CD14-positive monocyte (primary cell): ENCODE measurements at regions not wholly inside any gene's neighbourhood (a gene's known extent, or its start where the extent isn't known, plus 50 kb on each side); places are given as distances from the start of the nearest gene placed in this dataset.
"Not testable (repeated sequence)": the region's sequence is repeated elsewhere in the genome, so short reads cannot be mapped to it uniquely, and the experiment has no call there.

Experiments
- DNase-seq, 3 donors: peaks; one replicate each; pipeline ENCODE4 v3.0.0-alpha.2; 2011 to 2022
- H2AFZ ChIP-seq: 2 replicates; pipeline ENCODE4 v1.6.0; 2012; ENCODE audit warnings: mild to moderate bottlenecking, low read depth, low read length, inconsistent platforms; ENCODE audit not compliant: insufficient read depth, poor library complexity, severe bottlenecking
- H3K27ac ChIP-seq, 2 donors: 1 replicate in 1 of 2; 2 replicates in 1 of 2; pipeline ENCODE4 v1.5.1; 2012 to 2013; ENCODE audit warnings: low read length in 2 of 2, control low read depth in 1 of 2, inconsistent platforms in 1 of 2, low read depth in 1 of 2, mild to moderate bottlenecking in 1 of 2
- H3K27me3 ChIP-seq, 2 donors: one replicate each; pipeline versions ENCODE4 v1.6.0 to v1.6.1; 2011 to 2013; ENCODE audit warnings: low read length in 2 of 2; ENCODE audit not compliant: control insufficient read depth in 2 of 2, insufficient read depth in 2 of 2
- H3K36me3 ChIP-seq, 2 donors: replicated peaks in 1 of 2; 1 replicate in 1 of 2; 2 replicates in 1 of 2; pipeline versions ENCODE4 v1.5.1 to v1.6.1; 2012 to 2013; ENCODE audit warnings: low read length in 2 of 2, control low read depth in 1 of 2, inconsistent platforms in 1 of 2, mild to moderate bottlenecking in 1 of 2; ENCODE audit not compliant: insufficient read depth in 2 of 2, control insufficient read depth in 1 of 2
- H3K4me1 ChIP-seq, 2 donors: 1 replicate in 1 of 2; 2 replicates in 1 of 2; pipeline versions ENCODE4 v1.5.1 to v1.6.1; 2012 to 2013; ENCODE audit warnings: low read length in 2 of 2, control low read depth in 1 of 2, inconsistent platforms in 1 of 2, mild to moderate bottlenecking in 1 of 2, moderate library complexity in 1 of 2; ENCODE audit not compliant: insufficient read depth in 2 of 2, control insufficient read depth in 1 of 2
- H3K4me2 ChIP-seq: replicated peaks from 2 replicates; pipeline ENCODE3; 2012; ENCODE audit warnings: low read length, moderate library complexity, mild to moderate bottlenecking; ENCODE audit not compliant: poor library complexity, severe bottlenecking; ENCODE audit errors: extremely low read depth
- H3K4me3 ChIP-seq, 3 experiments: fragments of 200-600 bp in 1 of 3; sonication (generic) in 1 of 3; replicated peaks in 1 of 3; 1 replicate in 2 of 3; 2 replicates in 1 of 3; pipeline ENCODE4 v1.5.1; 2011 to 2013; ENCODE audit warnings: low read length in 3 of 3, mild to moderate bottlenecking in 3 of 3, control low read depth in 2 of 3, low read depth in 2 of 3, inconsistent platforms in 1 of 3, moderate library complexity in 1 of 3
- H3K79me2 ChIP-seq: 2 replicates; pipeline ENCODE4 v1.6.0; 2012; ENCODE audit warnings: mild to moderate bottlenecking, control low read depth, inconsistent platforms, low read length, moderate library complexity; ENCODE audit not compliant: insufficient read depth
- H3K9ac ChIP-seq: 2 replicates; pipeline ENCODE4 v1.6.0; 2017; ENCODE audit warnings: low read length, mild to moderate bottlenecking; ENCODE audit not compliant: insufficient read depth, poor library complexity, severe bottlenecking
- H3K9me3 ChIP-seq, 2 donors: replicated peaks in 1 of 2; 1 replicate in 1 of 2; 2 replicates in 1 of 2; pipeline versions ENCODE4 v1.5.1 to v1.6.1; 2012 to 2013; ENCODE audit warnings: low read length in 2 of 2, control low read depth in 1 of 2; ENCODE audit not compliant: control insufficient read depth in 1 of 2, insufficient read depth in 1 of 2
- H4K20me1 ChIP-seq: 2 replicates; pipeline ENCODE4 v1.6.0; 2012; ENCODE audit warnings: mild to moderate bottlenecking, low read length, control low read depth, moderate library complexity; ENCODE audit not compliant: insufficient read depth
- H3K27ac Mint-ChIP-seq, 7 donors: one replicate each; pipeline ENCODE4 v1.8.0; 2020; ENCODE audit warnings: mild to moderate bottlenecking in 7 of 7, mixed read lengths in 7 of 7, moderate library complexity in 6 of 7, inconsistent platforms in 2 of 7
- H3K27me3 Mint-ChIP-seq, 3 donors: one replicate each; pipeline ENCODE4 v1.8.0; 2021 to 2022; ENCODE audit warnings: low read depth in 3 of 3, mild to moderate bottlenecking in 3 of 3, mixed read lengths in 3 of 3, moderate library complexity in 3 of 3, inconsistent platforms in 1 of 3
- H3K36me3 Mint-ChIP-seq, 2 donors: one replicate each; pipeline ENCODE4 v1.8.0; 2020; ENCODE audit warnings: mixed read lengths in 2 of 2, inconsistent platforms in 1 of 2, mild to moderate bottlenecking in 1 of 2
- H3K4me1 Mint-ChIP-seq: one replicate; pipeline ENCODE4 v1.8.0; 2020; ENCODE audit warnings: mild to moderate bottlenecking, mixed read lengths
- H3K4me3 Mint-ChIP-seq, 2 donors: one replicate each; pipeline ENCODE4 v1.8.0; 2020; ENCODE audit warnings: mild to moderate bottlenecking in 2 of 2, mixed read lengths in 2 of 2, moderate library complexity in 1 of 2
- H3K9me3 Mint-ChIP-seq, 7 donors: one replicate each; pipeline ENCODE4 v1.8.0; 2020 to 2022; ENCODE audit warnings: mixed read lengths in 7 of 7, mild to moderate bottlenecking in 6 of 7, moderate library complexity in 6 of 7, inconsistent platforms in 2 of 7
- WGBS: methylation state at CpG from one replicate; pipeline ENCODE4 v1.1.5; 2013; ENCODE audit warnings: missing lambda C conversion rate; ENCODE audit not compliant: insufficient coverage; 5-methylcytosine and 5-hydroxymethylcytosine counted together
- intact Hi-C, 2 donors: fragments of 100-400 bp; cut with micrococcal nuclease; formaldehyde crosslinking; loops; one replicate each; pipeline versions ENCODE4 v1.15.0 to v1.15.1; 2023
- TF ChIP-seq, protein P1 (sequence below): fragments of 200-600 bp; IDR thresholded peaks from one replicate; pipeline ENCODE4 v1.8.0; 2022; ENCODE audit warnings: antibody characterized with exemption, mild to moderate bottlenecking

DNA sequence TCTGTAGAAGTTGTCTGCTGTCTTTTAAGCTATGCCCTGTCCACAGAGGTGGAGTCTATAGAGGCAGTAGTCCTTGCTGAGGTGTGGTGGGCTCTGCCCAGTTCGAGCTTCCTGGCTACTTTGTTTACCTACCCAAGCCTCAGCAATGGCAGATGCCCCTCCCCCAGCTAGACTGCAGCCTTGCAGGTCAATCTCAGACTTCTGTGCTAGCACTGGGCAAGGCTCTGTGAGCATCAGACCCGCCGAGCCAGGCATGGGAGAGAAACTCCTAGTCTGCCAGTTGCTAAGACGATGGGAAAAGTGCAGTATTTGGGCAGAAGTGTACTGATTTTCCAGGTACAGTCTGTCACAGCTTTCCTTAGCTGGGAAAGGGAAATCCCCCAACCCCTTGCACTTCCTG is 694.1 kb upstream of the CDH6 start:
- H3K27me3 ChIP-seq, result no peaks in the 10 kb centered on the region
- no peaks in the 10 kb centered on the region for H3K4me1 ChIP-seq
- Mint-ChIP-seq H3K27me3 (no peaks in the 10 kb centered on the region), H3K9me3 (peaks cover 0 to 9% (median 3%) of the 10 kb centered on the region in 7 donors), H3K4me3 (no peak overlapping the region), H3K36me3 (no peaks in the 10 kb centered on the region), H3K27ac (no peak overlapping the region), H3K4me1 (no peaks in the 10 kb centered on the region)
- no peaks in the 10 kb centered on the region for H3K36me3 ChIP-seq
- no peak overlapping the region for H3K4me2 ChIP-seq
- intact Hi-C loops, result no loop called here
- H3K9ac ChIP-seq, result no peak overlapping the region
- peaks cover 8 to 11% of the 10 kb centered on the region in 2 donors for H3K9me3 ChIP-seq
- H3K27ac ChIP-seq, result no peak overlapping the region
- H4K20me1 ChIP-seq, result no peaks in the 10 kb centered on the region
- no peak overlapping the region for H3K4me3 ChIP-seq
- H2AFZ ChIP-seq, result no peak overlapping the region
- WGBS, result 100% methylated on average over 2 of the region's 4 CpGs
- TF ChIP-seq, protein P1, sequence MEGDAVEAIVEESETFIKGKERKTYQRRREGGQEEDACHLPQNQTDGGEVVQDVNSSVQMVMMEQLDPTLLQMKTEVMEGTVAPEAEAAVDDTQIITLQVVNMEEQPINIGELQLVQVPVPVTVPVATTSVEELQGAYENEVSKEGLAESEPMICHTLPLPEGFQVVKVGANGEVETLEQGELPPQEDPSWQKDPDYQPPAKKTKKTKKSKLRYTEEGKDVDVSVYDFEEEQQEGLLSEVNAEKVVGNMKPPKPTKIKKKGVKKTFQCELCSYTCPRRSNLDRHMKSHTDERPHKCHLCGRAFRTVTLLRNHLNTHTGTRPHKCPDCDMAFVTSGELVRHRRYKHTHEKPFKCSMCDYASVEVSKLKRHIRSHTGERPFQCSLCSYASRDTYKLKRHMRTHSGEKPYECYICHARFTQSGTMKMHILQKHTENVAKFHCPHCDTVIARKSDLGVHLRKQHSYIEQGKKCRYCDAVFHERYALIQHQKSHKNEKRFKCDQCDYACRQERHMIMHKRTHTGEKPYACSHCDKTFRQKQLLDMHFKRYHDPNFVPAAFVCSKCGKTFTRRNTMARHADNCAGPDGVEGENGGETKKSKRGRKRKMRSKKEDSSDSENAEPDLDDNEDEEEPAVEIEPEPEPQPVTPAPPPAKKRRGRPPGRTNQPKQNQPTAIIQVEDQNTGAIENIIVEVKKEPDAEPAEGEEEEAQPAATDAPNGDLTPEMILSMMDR, result no peak
- DNase-seq, result no peak
- no peaks in the 10 kb centered on the region for H3K79me2 ChIP-seq

DNA sequence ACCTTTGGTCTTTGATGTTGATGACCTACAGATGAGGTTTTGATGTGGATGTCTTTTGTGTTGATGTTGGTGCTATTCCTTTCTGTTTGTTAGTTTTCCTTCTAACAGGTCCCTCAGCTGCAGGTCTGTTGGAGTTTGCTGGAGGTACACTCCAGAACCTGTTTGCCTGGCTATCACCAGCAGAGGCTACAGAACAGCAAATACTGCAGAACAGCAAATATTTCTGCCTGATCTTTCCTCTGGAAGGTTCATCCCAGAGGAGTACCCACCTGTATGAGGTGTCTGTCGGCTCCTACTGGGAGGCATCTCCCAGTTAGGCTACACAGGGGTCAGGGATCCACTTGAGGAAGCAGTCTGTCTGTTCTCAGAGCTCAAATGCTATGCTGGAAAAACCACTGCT is 694.5 kb upstream of the CDH6 start:
- WGBS, result 80% methylated on average over 1 of the region's 1 CpG

DNA sequence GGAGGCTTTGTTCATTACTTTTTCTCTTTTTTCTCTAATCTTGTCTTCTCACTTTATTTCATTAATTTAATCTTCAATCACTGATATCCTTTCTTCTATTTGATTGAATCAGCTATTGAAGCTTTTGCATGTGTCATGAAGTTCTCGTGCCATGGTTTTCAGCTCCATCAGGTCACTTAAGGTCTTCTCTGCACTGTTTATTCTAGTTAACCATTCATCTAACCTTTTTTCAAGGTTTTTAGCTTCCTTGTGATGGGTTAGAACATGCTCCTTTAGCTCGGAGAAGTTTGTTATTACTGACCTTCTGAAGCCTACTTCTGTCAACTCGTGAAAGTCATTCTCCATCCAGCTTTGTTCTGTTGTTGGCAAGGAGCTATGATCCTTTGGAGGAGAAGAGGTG is 695.0 kb upstream of the CDH6 start:
- H3K9me3 Mint-ChIP-seq, H3K36me3 Mint-ChIP-seq, H3K4me1 ChIP-seq, H3K79me2 ChIP-seq, H3K36me3 ChIP-seq, H4K20me1 ChIP-seq, H3K27me3 Mint-ChIP-seq, H3K4me3 ChIP-seq, H3K4me2 ChIP-seq, H3K4me1 Mint-ChIP-seq, H3K27ac Mint-ChIP-seq, DNase-seq, H3K27me3 ChIP-seq, H2AFZ ChIP-seq, H3K4me3 Mint-ChIP-seq, intact Hi-C loops, H3K27ac ChIP-seq, H3K9ac ChIP-seq: not testable (repeated sequence)
- H3K9me3 ChIP-seq, result peaks cover 8 to 11% of the 10 kb centered on the region in 2 donors
- WGBS, result no CpG with 5 or more reads among the region's 3 CpGs

More for the DNA sequence above, 694.5 kb upstream of the CDH6 start:
- TF ChIP-seq, protein P1, result no peak
- H3K9me3 ChIP-seq, result peaks cover 8 to 11% of the 10 kb centered on the region in 2 donors
- H3K4me3 Mint-ChIP-seq, result no peak overlapping the region
- no peaks in the 10 kb centered on the region for H3K4me1 ChIP-seq
- H3K27me3 Mint-ChIP-seq, result no peaks in the 10 kb centered on the region
- no peaks in the 10 kb centered on the region for H3K27me3 ChIP-seq
- DNase-seq, result no peak
- H3K4me2 ChIP-seq, result no peak overlapping the region
- H2AFZ ChIP-seq, result no peak overlapping the region
- no peaks in the 10 kb centered on the region for H3K36me3 Mint-ChIP-seq
- H3K27ac Mint-ChIP-seq, result no peak overlapping the region
- no peak overlapping the region for H3K4me3 ChIP-seq
- H3K4me1 Mint-ChIP-seq, result no peaks in the 10 kb centered on the region
- H4K20me1 ChIP-seq, result no peaks in the 10 kb centered on the region
- no peaks in the 10 kb centered on the region for H3K36me3 ChIP-seq
- H3K9me3 Mint-ChIP-seq, result peaks cover 0 to 9% (median 3%) of the 10 kb centered on the region in 7 donors
- no peak overlapping the region for H3K27ac ChIP-seq
- no peak overlapping the region for H3K9ac ChIP-seq
- no peaks in the 10 kb centered on the region for H3K79me2 ChIP-seq
- intact Hi-C loops, result no loop called here

DNA sequence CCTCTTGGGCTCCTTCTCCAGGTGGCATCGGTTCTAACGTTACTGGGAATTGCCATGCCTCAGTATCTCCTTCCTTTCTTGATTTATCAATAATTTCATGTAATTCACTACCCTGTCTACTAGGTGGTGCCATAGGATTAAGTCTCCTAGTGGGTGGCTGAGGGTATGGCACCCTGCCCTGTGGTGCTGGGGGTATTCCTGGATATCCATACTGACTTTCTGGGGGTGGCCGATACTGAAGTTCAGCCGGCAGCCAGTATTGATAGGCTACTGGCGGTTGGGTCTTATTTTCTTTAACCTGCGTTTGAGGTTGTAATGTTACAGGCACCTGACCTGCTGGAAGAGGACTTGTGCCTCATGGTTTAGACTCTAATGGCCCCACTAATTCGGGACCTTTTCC is 699.4 kb upstream of the CDH6 start:
- H3K9me3 ChIP-seq, H3K36me3 Mint-ChIP-seq, H3K27me3 Mint-ChIP-seq, H3K4me1 ChIP-seq, intact Hi-C loops, H3K4me1 Mint-ChIP-seq, H3K9me3 Mint-ChIP-seq, H3K27me3 ChIP-seq, H3K4me3 Mint-ChIP-seq, H3K4me2 ChIP-seq, H2AFZ ChIP-seq, H4K20me1 ChIP-seq, H3K9ac ChIP-seq, H3K27ac Mint-ChIP-seq, H3K4me3 ChIP-seq, DNase-seq, H3K36me3 ChIP-seq, H3K79me2 ChIP-seq, H3K27ac ChIP-seq: not testable (repeated sequence)
- WGBS, result no CpG with 5 or more reads among the region's 7 CpGs
